Breast epithelium (tissue), 3 donors: ENCODE measurements at regions not wholly inside any gene's neighbourhood (a gene's known extent, or its start where the extent isn't known, plus 50 kb on each side); places are given as distances from the start of the nearest gene placed in this dataset.
"Not testable (repeated sequence)": the region's sequence is repeated elsewhere in the genome, so short reads cannot be mapped to it uniquely, and the experiment has no call there.

ENCODE experiments used
- POLR2A ChIP-seq: fragments of 450-650 bp; IDR thresholded peaks from one replicate; pipeline ENCODE4 v1.6.1; 2016; ENCODE audit warnings: antibody characterized with exemption, mild to moderate bottlenecking, moderate library complexity
- POLR2AphosphoS5 ChIP-seq, 3 donors: sonication (generic); formaldehyde crosslinking; IDR thresholded peaks; one replicate each; pipeline ENCODE4 v1.6.1; 2017; ENCODE audit warnings: antibody characterized with exemption in 3 of 3
- TF ChIP-seq, protein P1 (sequence below), 3 donors: fragments of 450-650 bp; IDR thresholded peaks; one replicate each; pipeline ENCODE4 v1.5.1; 2016 to 2017; ENCODE audit warnings: antibody characterized with exemption in 3 of 3, mild to moderate bottlenecking in 3 of 3, moderate library complexity in 3 of 3

DNA sequence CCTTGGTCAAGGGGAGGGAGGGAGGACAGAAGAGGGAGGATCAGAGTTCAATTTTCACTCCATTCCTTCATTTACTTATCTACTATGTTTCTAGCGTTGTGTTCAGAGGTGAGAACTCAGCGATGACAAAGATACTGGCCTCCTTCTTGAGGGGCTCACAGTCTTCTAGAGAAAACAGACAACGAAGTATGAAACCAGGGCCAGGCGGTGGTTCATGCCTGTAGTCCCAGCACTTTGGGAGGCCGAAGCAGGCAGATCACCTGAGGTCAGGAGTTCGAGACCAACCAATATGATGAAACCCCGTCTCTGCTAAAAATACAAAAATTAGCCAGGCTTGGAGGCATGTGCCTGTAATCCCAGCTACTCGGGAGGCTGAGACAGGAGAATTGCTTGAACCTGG lies 277.4 kb downstream of the MYCN start:
- TF ChIP-seq, protein P1, sequence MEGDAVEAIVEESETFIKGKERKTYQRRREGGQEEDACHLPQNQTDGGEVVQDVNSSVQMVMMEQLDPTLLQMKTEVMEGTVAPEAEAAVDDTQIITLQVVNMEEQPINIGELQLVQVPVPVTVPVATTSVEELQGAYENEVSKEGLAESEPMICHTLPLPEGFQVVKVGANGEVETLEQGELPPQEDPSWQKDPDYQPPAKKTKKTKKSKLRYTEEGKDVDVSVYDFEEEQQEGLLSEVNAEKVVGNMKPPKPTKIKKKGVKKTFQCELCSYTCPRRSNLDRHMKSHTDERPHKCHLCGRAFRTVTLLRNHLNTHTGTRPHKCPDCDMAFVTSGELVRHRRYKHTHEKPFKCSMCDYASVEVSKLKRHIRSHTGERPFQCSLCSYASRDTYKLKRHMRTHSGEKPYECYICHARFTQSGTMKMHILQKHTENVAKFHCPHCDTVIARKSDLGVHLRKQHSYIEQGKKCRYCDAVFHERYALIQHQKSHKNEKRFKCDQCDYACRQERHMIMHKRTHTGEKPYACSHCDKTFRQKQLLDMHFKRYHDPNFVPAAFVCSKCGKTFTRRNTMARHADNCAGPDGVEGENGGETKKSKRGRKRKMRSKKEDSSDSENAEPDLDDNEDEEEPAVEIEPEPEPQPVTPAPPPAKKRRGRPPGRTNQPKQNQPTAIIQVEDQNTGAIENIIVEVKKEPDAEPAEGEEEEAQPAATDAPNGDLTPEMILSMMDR (IDR thresholded peaks at IDR 0.05): not testable (repeated sequence)
- TF ChIP-seq POLR2AphosphoS5 (IDR thresholded peaks at IDR 0.05); POLR2A: not testable (repeated sequence)
